SH-SY5Y (cell line): ENCODE measurements at regions not wholly inside any gene's neighbourhood (a gene's known extent, or its start where the extent isn't known, plus 50 kb on each side); places are given as distances from the start of the nearest gene placed in this dataset.

ENCODE experiments used
- GATA2 ChIP-seq: IDR thresholded peaks from 2 replicates; pipeline ENCODE4 v1.6.1; 2011; ENCODE audit warnings: mild to moderate bottlenecking, low read depth, low read length
- GATA3 ChIP-seq: IDR thresholded peaks from 2 replicates; pipeline ENCODE4 v1.6.1; 2011; ENCODE audit warnings: low read depth, mild to moderate bottlenecking, low read length, moderate library complexity

DNA sequence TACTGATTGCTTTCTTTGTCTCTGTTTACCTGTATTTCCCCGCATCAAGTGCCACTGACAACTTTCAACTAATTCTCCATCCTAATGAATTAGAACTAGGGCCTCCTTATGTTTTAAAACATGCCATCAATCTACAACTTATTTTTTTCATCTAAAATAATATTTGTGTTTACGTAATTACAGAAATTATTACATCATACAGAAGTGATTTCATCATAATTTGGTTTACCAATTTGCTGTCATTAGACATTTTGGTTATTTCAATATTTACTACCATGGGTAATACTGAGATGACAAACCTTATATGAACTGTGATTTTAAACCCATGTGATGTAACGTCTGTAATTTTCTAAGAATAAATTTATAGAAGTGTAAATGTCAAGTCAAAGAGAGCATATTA lies 468.0 kb upstream of the IL12A start:
- TF ChIP-seq GATA2 (no peak), GATA3 (no peak)
